Type B pancreatic cell (in vitro differentiated cells): ENCODE measurements at regions not wholly inside any gene's neighbourhood (a gene's known extent, or its start where the extent isn't known, plus 50 kb on each side); places are given as distances from the start of the nearest gene placed in this dataset.
A peak's percentile ranks its signal among the peaks of the same experiment; 100 is the strongest.

Experiments
- DNase-seq: peaks from one replicate; pipeline ENCODE4 v3.0.0; 2021; ENCODE audit warnings: mixed read lengths; ENCODE audit not compliant: unreplicated experiment; ENCODE audit errors: extremely low spot score
- H3K27ac Mint-ChIP-seq: 2 replicates; pipeline ENCODE4 v1.8.0; 2021; ENCODE audit warnings: mild to moderate bottlenecking, mixed read lengths
- H3K27me3 Mint-ChIP-seq: 2 replicates; pipeline ENCODE4 v1.8.0; 2021; ENCODE audit warnings: mixed read lengths
- H3K36me3 Mint-ChIP-seq: 2 replicates; pipeline ENCODE4 v1.8.0; 2021; ENCODE audit warnings: mixed read lengths
- H3K4me1 Mint-ChIP-seq: one replicate; pipeline ENCODE4 v1.8.0; 2021; ENCODE audit warnings: mixed read lengths; ENCODE audit not compliant: unreplicated experiment
- H3K4me3 Mint-ChIP-seq: 2 replicates; pipeline ENCODE4 v1.8.0; 2021; ENCODE audit warnings: mild to moderate bottlenecking, mixed read lengths
- H3K9me3 Mint-ChIP-seq: 2 replicates; pipeline ENCODE4 v1.8.0; 2021; ENCODE audit warnings: mixed read lengths
- CTCF ChIP-seq: fragments of 200-600 bp; sonication (generic); conservative IDR thresholded peaks from 2 replicates; pipeline ENCODE4 v1.5.0; 2021; ENCODE audit warnings: antibody characterized with exemption, mild to moderate bottlenecking

- Mint-ChIP-seq H3K27ac (no peak overlapping the region), H3K36me3 (no peaks in the 10 kb centered on the region), H3K4me3 (no peak overlapping the region), H3K4me1 (no peaks in the 10 kb centered on the region), H3K9me3 (peaks cover 3% of the 10 kb centered on the region), H3K27me3 (no peaks in the 10 kb centered on the region)
- DNase-seq, result no peak
- no peak for TF ChIP-seq CTCF
Observed at GRCh38 chr3:46098319-46098761, 71.1 kb upstream of the XCR1 start.

- DNase-seq, result no peak
Observed at GRCh38 chr3:46097691-46098241, 70.5 kb upstream of the XCR1 start.

GRCh38 chr3:46096781-46097180 is 69.5 kb upstream of the XCR1 start:
- no peak for TF ChIP-seq CTCF
- Mint-ChIP-seq H3K9me3 (peaks cover 3% of the 10 kb centered on the region), H3K36me3 (no peaks in the 10 kb centered on the region), H3K27ac (no peak overlapping the region), H3K27me3 (no peaks in the 10 kb centered on the region), H3K4me3 (no peak overlapping the region), H3K4me1 (no peaks in the 10 kb centered on the region)
- DNase-seq, result no peak

More at GRCh38 chr3:46097691-46098241, 70.5 kb upstream of the XCR1 start:
- Mint-ChIP-seq H3K9me3 (peaks cover 3% of the 10 kb centered on the region), H3K36me3 (no peaks in the 10 kb centered on the region), H3K4me3 (no peak overlapping the region), H3K27ac (no peak overlapping the region), H3K27me3 (no peaks in the 10 kb centered on the region), H3K4me1 (no peaks in the 10 kb centered on the region)
- TF ChIP-seq CTCF, result no peak

GRCh38 chr3:46096336-46096735 is 69.1 kb upstream of the XCR1 start:
- no peak overlapping the region for H3K4me3 Mint-ChIP-seq
- H3K4me1 Mint-ChIP-seq, result no peaks in the 10 kb centered on the region
- no peaks in the 10 kb centered on the region for H3K36me3 Mint-ChIP-seq
- no peak for DNase-seq
- H3K27me3 Mint-ChIP-seq, result no peaks in the 10 kb centered on the region
- no peak overlapping the region for H3K27ac Mint-ChIP-seq
- H3K9me3 Mint-ChIP-seq, result peaks cover 3% of the 10 kb centered on the region
- TF ChIP-seq CTCF, result no peak

GRCh38 chr3:46095307-46095706 is 68.0 kb upstream of the XCR1 start:
- DNase-seq, result no peak
- no peak overlapping the region for H3K4me3 Mint-ChIP-seq
- no peak for TF ChIP-seq CTCF
- H3K4me1 Mint-ChIP-seq, result no peaks in the 10 kb centered on the region
- peaks cover 3% of the 10 kb centered on the region for H3K9me3 Mint-ChIP-seq
- no peaks in the 10 kb centered on the region for H3K27me3 Mint-ChIP-seq
- no peak overlapping the region for H3K27ac Mint-ChIP-seq
- H3K36me3 Mint-ChIP-seq, result no peaks in the 10 kb centered on the region

DNA sequence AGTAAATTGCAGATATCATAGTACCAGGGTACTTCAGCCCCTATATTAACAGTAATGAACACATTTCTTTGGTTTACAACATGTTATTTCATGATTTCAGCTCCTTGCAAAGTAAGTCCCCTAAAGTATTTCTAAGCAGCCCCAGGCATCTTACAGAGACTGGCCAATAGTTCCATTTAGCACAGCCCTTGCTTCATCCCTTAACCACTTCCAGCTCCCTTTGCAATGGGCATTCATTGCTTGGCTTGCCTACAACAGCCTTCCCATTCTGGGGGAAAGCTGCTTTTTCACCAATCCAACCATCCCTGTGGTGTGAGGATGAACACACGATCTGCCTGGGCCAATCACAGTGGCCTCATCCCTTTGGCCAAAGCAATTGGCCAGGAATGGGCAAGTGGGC is 67.2 kb upstream of the XCR1 start:
- TF ChIP-seq CTCF, result no peak
- H3K36me3 Mint-ChIP-seq, result no peaks in the 10 kb centered on the region
- no peaks in the 10 kb centered on the region for H3K27me3 Mint-ChIP-seq
- H3K27ac Mint-ChIP-seq, result no peak overlapping the region
- peaks cover 3% of the 10 kb centered on the region for H3K9me3 Mint-ChIP-seq
- no peak overlapping the region for H3K4me3 Mint-ChIP-seq
- peak; percentile 20 for DNase-seq
- no peaks in the 10 kb centered on the region for H3K4me1 Mint-ChIP-seq
